ENCODE measurements at regions not wholly inside any gene's neighbourhood (a gene's known extent, or its start where the extent isn't known, plus 50 kb on each side); places are given as distances from the start of the nearest gene placed in this dataset.

DNA sequence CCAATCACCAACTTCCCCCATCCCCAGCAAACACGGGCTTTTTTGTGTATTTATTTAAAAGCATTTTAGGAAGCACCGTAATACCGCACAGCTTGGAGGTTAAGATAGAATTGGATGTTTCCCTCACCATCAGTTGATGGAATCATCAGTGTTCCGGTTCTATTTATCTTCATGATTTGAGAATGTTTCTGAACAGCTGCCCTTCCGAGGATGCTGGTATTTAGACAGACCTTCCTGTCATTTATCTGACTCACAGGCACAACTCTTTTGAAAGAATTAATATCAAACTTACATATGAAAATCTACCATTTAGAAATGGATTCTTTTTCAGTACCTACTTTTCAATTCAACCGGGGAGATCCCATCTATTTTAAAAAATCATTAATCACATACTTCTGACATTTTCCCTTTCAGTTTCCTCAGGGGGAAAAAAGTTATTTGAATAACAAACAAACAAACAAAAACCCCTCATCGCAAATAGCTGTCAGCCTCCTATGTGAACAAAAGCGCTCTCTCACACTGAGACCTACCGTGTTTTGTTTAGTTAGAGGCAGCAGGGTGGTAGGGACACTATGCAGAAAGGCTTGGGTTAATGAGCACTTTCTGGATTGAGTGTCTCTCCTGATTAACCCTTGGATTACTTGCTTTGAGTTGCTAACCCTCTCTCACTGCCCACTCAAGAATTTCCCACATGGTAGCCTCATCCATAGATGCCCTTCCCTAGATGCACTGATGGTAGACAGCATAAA is 189.3 kb downstream of the TM9SF2 start:
- TF ChIP-seq, protein P1, sequence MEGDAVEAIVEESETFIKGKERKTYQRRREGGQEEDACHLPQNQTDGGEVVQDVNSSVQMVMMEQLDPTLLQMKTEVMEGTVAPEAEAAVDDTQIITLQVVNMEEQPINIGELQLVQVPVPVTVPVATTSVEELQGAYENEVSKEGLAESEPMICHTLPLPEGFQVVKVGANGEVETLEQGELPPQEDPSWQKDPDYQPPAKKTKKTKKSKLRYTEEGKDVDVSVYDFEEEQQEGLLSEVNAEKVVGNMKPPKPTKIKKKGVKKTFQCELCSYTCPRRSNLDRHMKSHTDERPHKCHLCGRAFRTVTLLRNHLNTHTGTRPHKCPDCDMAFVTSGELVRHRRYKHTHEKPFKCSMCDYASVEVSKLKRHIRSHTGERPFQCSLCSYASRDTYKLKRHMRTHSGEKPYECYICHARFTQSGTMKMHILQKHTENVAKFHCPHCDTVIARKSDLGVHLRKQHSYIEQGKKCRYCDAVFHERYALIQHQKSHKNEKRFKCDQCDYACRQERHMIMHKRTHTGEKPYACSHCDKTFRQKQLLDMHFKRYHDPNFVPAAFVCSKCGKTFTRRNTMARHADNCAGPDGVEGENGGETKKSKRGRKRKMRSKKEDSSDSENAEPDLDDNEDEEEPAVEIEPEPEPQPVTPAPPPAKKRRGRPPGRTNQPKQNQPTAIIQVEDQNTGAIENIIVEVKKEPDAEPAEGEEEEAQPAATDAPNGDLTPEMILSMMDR (IDR thresholded peaks at IDR 0.05), result no peak
- Histone ChIP-seq H3K27ac (no peak overlapping the region), H3K4me3 (no peak overlapping the region)
- no peak for DNase-seq (ENCODE audit: low spot score)

DNA sequence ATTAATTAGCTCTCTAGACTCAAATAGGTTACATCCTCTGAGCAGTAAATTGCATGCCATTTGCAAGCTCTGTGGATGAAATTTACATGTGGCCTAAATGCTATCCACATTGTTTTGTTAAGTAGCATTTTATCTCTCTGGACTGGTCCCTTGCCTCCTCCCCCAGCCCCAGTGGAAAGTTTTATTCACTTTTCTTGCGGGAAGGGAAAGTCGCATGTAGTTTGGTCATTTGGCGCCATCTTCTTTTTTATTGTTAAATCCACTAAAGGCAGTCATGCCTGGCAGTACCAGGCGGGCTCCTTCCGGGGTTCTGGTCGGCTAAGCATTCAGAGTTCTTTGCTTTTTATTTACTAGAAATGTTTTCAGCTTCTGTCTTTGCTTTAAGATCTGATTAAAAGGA is 188.7 kb downstream of the TM9SF2 start:
- Histone ChIP-seq H3K27ac (no peak overlapping the region), H3K4me3 (no peak overlapping the region)
- TF ChIP-seq, protein P1 (IDR thresholded peaks at IDR 0.05), result no peak
- no peak for DNase-seq (ENCODE audit: low spot score)

DNA sequence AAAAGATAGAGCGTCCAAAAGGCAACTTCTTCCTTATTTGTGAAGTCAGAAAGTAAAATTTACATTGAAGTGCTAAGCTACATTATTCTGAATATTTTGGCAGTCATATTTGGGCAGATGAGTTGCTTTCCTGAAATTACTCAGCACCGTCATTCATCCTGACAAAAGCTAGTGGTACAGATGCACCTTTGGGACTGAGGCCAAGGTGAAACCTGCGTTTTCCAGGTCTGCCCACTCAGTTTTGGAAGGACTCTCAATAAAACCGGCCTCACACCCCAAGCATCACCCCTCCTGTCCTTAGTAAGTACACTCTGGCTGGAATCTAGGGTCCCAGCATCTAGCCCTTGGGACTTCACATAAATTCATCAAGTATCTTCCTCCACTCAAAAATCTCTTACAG is 187.5 kb downstream of the TM9SF2 start:
- H3K27ac ChIP-seq, result no peak overlapping the region
- DNase-seq (ENCODE audit: low spot score), result no peak
- TF ChIP-seq, protein P1 (IDR thresholded peaks at IDR 0.05), result no peak
- no peak overlapping the region for H3K4me3 ChIP-seq

DNA sequence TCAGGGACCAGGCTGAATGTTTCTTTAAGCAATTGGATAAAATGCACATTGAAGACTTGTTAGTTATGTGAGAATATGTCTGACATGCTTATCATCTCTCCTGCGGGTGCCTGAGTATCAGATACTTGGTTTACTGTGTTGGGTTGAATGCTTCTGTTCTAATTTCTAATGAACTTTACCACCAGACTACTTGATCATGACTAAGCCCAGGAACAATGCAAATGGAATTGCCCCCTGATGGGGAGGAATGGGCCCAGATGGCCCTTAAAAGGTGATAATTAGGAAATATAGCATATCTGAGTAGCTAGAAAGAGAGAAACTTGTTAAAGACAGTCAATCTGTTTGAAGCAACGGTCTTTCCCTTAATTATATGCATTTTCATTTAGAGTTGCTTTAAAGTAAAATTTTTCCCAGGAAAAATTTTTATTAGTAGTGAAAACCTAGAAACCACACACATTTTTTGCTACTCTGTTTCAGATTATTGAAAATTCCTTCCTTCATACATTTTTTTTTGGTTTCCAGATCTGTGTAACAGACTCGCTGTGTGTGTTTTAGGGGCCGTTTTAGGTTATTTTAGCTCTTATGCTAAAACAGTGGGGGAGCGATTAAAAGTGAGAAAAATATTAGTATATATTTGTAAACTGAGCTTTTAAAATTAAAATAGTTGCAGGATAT is 186.6 kb downstream of the TM9SF2 start:
- DNase-seq (ENCODE audit: low spot score), result no peak
- TF ChIP-seq, protein P1 (IDR thresholded peaks at IDR 0.05), result no peak
- no peak overlapping the region for H3K27ac ChIP-seq
- H3K4me3 ChIP-seq, result no peak overlapping the region

DNA sequence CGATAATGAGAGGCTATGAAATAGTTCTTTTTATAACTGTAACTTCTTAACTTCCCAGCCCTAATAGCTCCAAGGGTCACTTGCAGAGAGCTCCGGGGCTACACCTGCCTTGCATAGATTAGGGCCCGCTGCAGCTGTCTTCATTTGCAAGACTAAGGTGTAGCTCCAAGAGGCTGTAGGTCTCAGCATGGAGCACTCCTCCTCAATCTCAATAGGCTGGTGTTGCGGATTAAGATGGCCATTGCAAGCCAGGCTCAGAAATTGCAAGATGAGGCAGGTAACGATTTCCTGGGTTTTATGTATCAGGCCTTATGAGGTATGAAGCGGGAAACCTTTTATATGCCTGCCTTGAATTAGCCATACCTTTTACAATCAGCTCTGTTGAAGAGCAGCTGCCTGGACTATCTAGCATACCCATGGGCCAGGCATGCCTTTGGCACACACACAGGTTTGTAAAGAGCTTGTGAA is 185.7 kb downstream of the TM9SF2 start:
- Histone ChIP-seq H3K27ac (peak overlapping the region in 1 of 2 donors; percentile 47), H3K4me3 (no peak overlapping the region)
- DNase-seq (ENCODE audit: low spot score), result no peak
- TF ChIP-seq, protein P1 (IDR thresholded peaks at IDR 0.05), result no peak

DNA sequence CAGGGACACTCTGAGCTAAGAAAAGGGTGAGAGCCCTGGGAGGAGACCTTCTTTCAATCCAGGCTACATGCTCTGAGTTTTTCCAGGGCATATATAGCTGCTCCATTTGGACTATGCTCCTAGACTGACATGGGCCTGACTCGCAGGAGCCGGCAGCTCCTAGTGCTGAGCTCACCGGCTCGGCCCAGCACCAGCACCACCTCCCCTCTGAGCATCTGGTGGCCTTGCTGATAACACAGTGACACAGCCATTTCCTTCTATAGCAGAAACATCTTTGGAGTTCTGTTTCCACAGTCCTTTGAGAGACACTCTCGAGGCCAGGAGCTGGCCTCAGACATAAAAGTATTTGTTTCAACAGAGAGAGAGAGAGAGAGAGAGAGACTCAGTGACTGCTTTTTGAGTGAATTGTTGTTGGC is 184.9 kb downstream of the TM9SF2 start:
- no peak for DNase-seq (ENCODE audit: low spot score)
- TF ChIP-seq, protein P1 (IDR thresholded peaks at IDR 0.05), result no peak
- peak overlapping the region in 1 of 2 donors; percentile 47 for H3K27ac ChIP-seq
- no peak overlapping the region for H3K4me3 ChIP-seq

DNA sequence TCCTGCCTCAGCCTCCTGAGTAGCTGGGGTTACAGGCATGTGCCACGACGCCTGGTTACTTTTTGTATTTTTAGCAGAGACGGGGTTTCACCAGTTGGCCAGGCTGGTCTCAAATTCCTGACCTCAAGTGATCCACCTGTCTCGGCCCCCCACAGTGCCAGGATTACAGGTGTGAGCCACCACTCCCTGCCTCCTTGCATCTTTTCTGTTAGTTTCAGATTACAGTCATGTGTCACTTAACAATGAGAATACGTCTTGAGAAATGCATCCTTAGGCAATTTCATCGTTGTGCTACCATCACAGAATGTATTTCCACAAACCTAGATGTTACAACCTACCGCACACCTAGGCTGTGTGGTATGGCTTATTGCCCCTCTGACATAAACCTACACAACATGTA is 180.4 kb downstream of the TM9SF2 start:
- Histone ChIP-seq H3K4me3 (no peak overlapping the region), H3K27ac (no peak overlapping the region)
- DNase-seq (ENCODE audit: low spot score), result no peak
- TF ChIP-seq, protein P1 (IDR thresholded peaks at IDR 0.05), result no peak
